B cell (primary cell): ENCODE measurements at regions not wholly inside any gene's neighbourhood (a gene's known extent, or its start where the extent isn't known, plus 50 kb on each side); places are given as distances from the start of the nearest gene placed in this dataset.

Experiments
- ATAC-seq: fragments of 200-7000 bp; cut with Tn5 transposase; one replicate; pipeline ENCODE4 v1.10.0; 2021; ENCODE audit warnings: low read depth, mild to moderate bottlenecking, moderate number of reproducible peaks, moderate library complexity
- CTCF ChIA-PET: fragments of 350-600 bp; sonication (Branson Sonifier 250); formaldehyde crosslinking; loops from one replicate; lab custom pipeline; 2021; ENCODE audit warnings: antibody characterized with exemption, inconsistent platforms; lab: Charles Lee
- POLR2A ChIA-PET: fragments of 350-600 bp; sonication (Branson Sonifier 250); formaldehyde crosslinking; loops from one replicate; lab custom pipeline; 2021; ENCODE audit warnings: antibody characterized with exemption; lab: Charles Lee
- DNase-seq: peaks from one replicate; pipeline ENCODE4 v3.0.0; 2013
- H2AFZ ChIP-seq: 2 replicates; pipeline ENCODE4 v1.6.1; 2012; ENCODE audit warnings: mild to moderate bottlenecking, low read depth, low read length; ENCODE audit not compliant: insufficient read depth, poor library complexity, severe bottlenecking
- H3K27ac ChIP-seq, 2 donors: 1 replicate in 1 of 2; 2 replicates in 1 of 2; pipeline ENCODE4 v1.5.1; 2012 to 2013; ENCODE audit warnings: low read length in 2 of 2, mild to moderate bottlenecking in 2 of 2, moderate library complexity in 1 of 2
- H3K27me3 ChIP-seq, 4 experiments: fragments of 200-600 bp in 1 of 4; sonication (generic) in 1 of 4; replicated peaks in 1 of 4; 1 replicate in 2 of 4; 2 replicates in 2 of 4; pipeline versions ENCODE4 v1.6.1 to v1.7.0; 2013 to 2016; ENCODE audit warnings: low read length in 3 of 4, mild to moderate bottlenecking in 2 of 4, mixed read lengths in 1 of 4, moderate library complexity in 1 of 4; ENCODE audit not compliant: insufficient read depth in 4 of 4, control insufficient read depth in 3 of 4; ENCODE audit errors: control extremely low read depth in 1 of 4
- H3K36me3 ChIP-seq, 2 experiments: replicated peaks in 1 of 2; 1 replicate in 1 of 2; 2 replicates in 1 of 2; pipeline versions ENCODE4 v1.6.1 to v1.7.1; 2013; ENCODE audit warnings: low read length in 1 of 2; ENCODE audit not compliant: insufficient read depth in 2 of 2, control insufficient read depth in 1 of 2; ENCODE audit errors: control extremely low read depth in 1 of 2, extremely low read depth in 1 of 2
- H3K4me1 ChIP-seq, 2 donors: fragments of 200-600 bp in 1 of 2; sonication (generic) in 1 of 2; 1 replicate in 1 of 2; 2 replicates in 1 of 2; pipeline versions ENCODE4 v1.5.1 to v1.6.1; 2013 to 2017; ENCODE audit warnings: low read length in 2 of 2; ENCODE audit not compliant: control insufficient read depth in 2 of 2, insufficient read depth in 2 of 2
- H3K4me2 ChIP-seq: replicated peaks from 2 replicates; pipeline ENCODE3; 2012; ENCODE audit warnings: mild to moderate bottlenecking, low read depth, low read length; ENCODE audit not compliant: poor library complexity, severe bottlenecking
- H3K4me3 ChIP-seq, 5 experiments: fragments of 200-600 bp in 1 of 5; sonication (generic) in 1 of 5; 1 replicate in 3 of 5; 2 replicates in 2 of 5; pipeline versions ENCODE4 v1.5.1 to v1.7.0; 2011 to 2016; ENCODE audit warnings: low read length in 4 of 5, mild to moderate bottlenecking in 4 of 5, low read depth in 2 of 5, control low read depth in 1 of 5, moderate library complexity in 1 of 5; ENCODE audit not compliant: insufficient read depth in 1 of 5; ENCODE audit errors: control extremely low read depth in 1 of 5, extremely low read depth in 1 of 5
- H3K79me2 ChIP-seq: fragments of 200-600 bp; sonication (generic); one replicate; pipeline ENCODE4 v1.6.0; 2016; ENCODE audit warnings: low read length; ENCODE audit not compliant: control insufficient read depth, insufficient read depth
- H3K9ac ChIP-seq: fragments of 200-600 bp; sonication (generic); 2 replicates; pipeline ENCODE4 v1.6.1; 2017; ENCODE audit warnings: mild to moderate bottlenecking, low read length, moderate library complexity
- H3K9me3 ChIP-seq, 3 donors: one replicate each; pipeline versions ENCODE4 v1.6.1 to v1.7.1; 2013; ENCODE audit warnings: low read length in 2 of 3; ENCODE audit not compliant: control insufficient read depth in 2 of 3, insufficient read depth in 1 of 3; ENCODE audit errors: control extremely low read depth in 1 of 3
- H4K20me1 ChIP-seq: 2 replicates; pipeline ENCODE4 v1.6.0; 2012; ENCODE audit warnings: mild to moderate bottlenecking, low read length; ENCODE audit not compliant: insufficient read depth, control insufficient read depth, poor library complexity, severe bottlenecking
- H3K27ac Mint-ChIP-seq: one replicate; pipeline ENCODE4 v1.8.0; 2021; ENCODE audit warnings: mixed read lengths
- H3K27me3 Mint-ChIP-seq: one replicate; pipeline ENCODE4 v1.8.0; 2021; ENCODE audit warnings: mixed read lengths
- H3K4me1 Mint-ChIP-seq: one replicate; pipeline ENCODE4 v1.8.0; 2021; ENCODE audit warnings: mixed read lengths
- H3K4me3 Mint-ChIP-seq: one replicate; pipeline ENCODE4 v1.8.0; 2021; ENCODE audit warnings: mixed read lengths
- H3K9me3 Mint-ChIP-seq: one replicate; pipeline ENCODE4 v1.8.0; 2022; ENCODE audit warnings: mixed read lengths; ENCODE audit not compliant: insufficient read depth
- EZH2 ChIP-seq: IDR thresholded peaks from 2 replicates; pipeline ENCODE4 v1.6.1; 2012; ENCODE audit warnings: borderline replicate concordance, low read depth, mild to moderate bottlenecking, moderate library complexity, low read length; ENCODE audit not compliant: insufficient read depth, poor library complexity, severe bottlenecking
- WGBS: methylation state at CpG from one replicate; pipeline ENCODE4 v1.1.5; 2013; ENCODE audit warnings: missing lambda C conversion rate; ENCODE audit not compliant: insufficient coverage; 5-methylcytosine and 5-hydroxymethylcytosine counted together
- intact Hi-C: fragments of 100-400 bp; cut with micrococcal nuclease; formaldehyde crosslinking; loops from one replicate; pipeline ENCODE4 v1.10.0; 2022
- TF ChIP-seq, protein P1 (sequence below): fragments of 200-600 bp; IDR thresholded peaks from one replicate; pipeline ENCODE4 v1.8.0; 2022; ENCODE audit warnings: antibody characterized with exemption, mild to moderate bottlenecking

DNA sequence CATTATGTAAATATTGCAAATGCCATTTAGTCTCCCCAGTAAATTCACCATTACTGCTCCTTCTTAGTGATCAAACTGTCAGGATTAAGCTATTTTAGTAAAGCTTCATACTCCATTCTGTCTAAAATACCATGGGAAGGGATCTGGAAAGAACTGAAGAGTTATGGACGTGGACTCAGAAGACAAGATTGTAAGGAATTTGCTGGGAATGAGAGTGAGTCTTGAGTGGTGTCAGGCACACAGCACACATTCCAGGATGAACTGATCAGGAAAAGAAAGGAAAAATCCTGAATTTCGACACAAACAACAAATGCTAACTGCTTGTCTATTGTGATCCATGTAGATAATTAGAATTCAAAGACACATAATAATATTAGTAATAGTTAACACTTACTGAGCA, 311.0 kb downstream of the CENPC start:
- no peaks in the 10 kb centered on the region for H3K4me1 ChIP-seq
- no peaks in the 10 kb centered on the region for H3K9me3 ChIP-seq
- TF ChIP-seq, protein P1, sequence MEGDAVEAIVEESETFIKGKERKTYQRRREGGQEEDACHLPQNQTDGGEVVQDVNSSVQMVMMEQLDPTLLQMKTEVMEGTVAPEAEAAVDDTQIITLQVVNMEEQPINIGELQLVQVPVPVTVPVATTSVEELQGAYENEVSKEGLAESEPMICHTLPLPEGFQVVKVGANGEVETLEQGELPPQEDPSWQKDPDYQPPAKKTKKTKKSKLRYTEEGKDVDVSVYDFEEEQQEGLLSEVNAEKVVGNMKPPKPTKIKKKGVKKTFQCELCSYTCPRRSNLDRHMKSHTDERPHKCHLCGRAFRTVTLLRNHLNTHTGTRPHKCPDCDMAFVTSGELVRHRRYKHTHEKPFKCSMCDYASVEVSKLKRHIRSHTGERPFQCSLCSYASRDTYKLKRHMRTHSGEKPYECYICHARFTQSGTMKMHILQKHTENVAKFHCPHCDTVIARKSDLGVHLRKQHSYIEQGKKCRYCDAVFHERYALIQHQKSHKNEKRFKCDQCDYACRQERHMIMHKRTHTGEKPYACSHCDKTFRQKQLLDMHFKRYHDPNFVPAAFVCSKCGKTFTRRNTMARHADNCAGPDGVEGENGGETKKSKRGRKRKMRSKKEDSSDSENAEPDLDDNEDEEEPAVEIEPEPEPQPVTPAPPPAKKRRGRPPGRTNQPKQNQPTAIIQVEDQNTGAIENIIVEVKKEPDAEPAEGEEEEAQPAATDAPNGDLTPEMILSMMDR = no peak
- no peak for TF ChIP-seq EZH2
- intact Hi-C loops = no loop called here
- no CpG with 5 or more reads among the region's 2 CpGs for WGBS
- H2AFZ ChIP-seq = no peak overlapping the region
- Mint-ChIP-seq H3K4me3 (no peak overlapping the region), H3K4me1 (no peaks in the 10 kb centered on the region), H3K9me3 (no peaks in the 10 kb centered on the region), H3K27ac (no peak overlapping the region), H3K27me3 (no peaks in the 10 kb centered on the region)
- H3K4me3 ChIP-seq = no peak overlapping the region
- no peaks in the 10 kb centered on the region for H3K36me3 ChIP-seq
- H4K20me1 ChIP-seq = no peaks in the 10 kb centered on the region
- ATAC-seq = no peak
- POLR2A ChIA-PET = no interaction called here
- no peaks in the 10 kb centered on the region for H3K27me3 ChIP-seq
- H3K4me2 ChIP-seq = no peak overlapping the region
- H3K9ac ChIP-seq = no peak overlapping the region
- no peaks in the 10 kb centered on the region for H3K79me2 ChIP-seq
- H3K27ac ChIP-seq = no peak overlapping the region
- CTCF ChIA-PET = no interaction called here
- DNase-seq = no peak

DNA sequence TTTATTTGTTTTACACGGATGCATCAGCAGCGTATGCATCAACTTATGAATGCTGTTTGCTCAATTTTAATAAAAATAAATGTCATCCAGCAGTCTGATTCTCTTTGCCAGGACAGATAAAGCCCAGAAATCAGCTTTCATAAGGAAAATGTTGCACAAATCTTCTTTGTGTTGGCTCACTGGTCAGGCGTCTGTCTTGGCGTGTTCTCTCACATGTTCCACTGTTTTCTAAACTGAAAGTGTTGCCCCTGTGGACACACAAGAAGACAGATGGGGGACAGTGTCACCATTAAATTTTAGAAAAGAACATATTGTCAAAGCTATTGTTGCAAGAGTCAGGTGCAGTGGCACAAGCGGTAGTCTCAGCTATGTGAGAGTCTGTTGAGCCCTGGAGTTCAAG, 316.2 kb downstream of the CENPC start:
- no peaks in the 10 kb centered on the region for H3K9me3 ChIP-seq
- no peak for ATAC-seq

More for the DNA sequence above, 316.2 kb downstream of the CENPC start:
- H3K4me2 ChIP-seq = no peak overlapping the region
- no peak overlapping the region for H3K4me3 ChIP-seq
- no peaks in the 10 kb centered on the region for H3K36me3 ChIP-seq
- H3K27ac ChIP-seq = no peak overlapping the region
- intact Hi-C loops = no loop called here
- TF ChIP-seq EZH2 = no peak
- TF ChIP-seq, protein P1 = no peak
- no peaks in the 10 kb centered on the region for H3K9me3 Mint-ChIP-seq
- CTCF ChIA-PET = no interaction called here
- POLR2A ChIA-PET = no interaction called here
- H4K20me1 ChIP-seq = no peaks in the 10 kb centered on the region
- no peaks in the 10 kb centered on the region for H3K27me3 ChIP-seq
- no peak overlapping the region for H3K27ac Mint-ChIP-seq
- WGBS = 100% methylated on average over 2 of the region's 5 CpGs
- H3K4me3 Mint-ChIP-seq = no peak overlapping the region
- no peak overlapping the region for H2AFZ ChIP-seq
- no peak overlapping the region for H3K9ac ChIP-seq
- H3K27me3 Mint-ChIP-seq = no peaks in the 10 kb centered on the region
- H3K79me2 ChIP-seq = no peaks in the 10 kb centered on the region
- no peak for DNase-seq
- no peaks in the 10 kb centered on the region for H3K4me1 ChIP-seq
- H3K4me1 Mint-ChIP-seq = no peaks in the 10 kb centered on the region
